ENCODE measurements at regions not wholly inside any gene's neighbourhood (a gene's known extent, or its start where the extent isn't known, plus 50 kb on each side); places are given as distances from the start of the nearest gene placed in this dataset.

- Histone ChIP-seq H3K9me3 (replicated peaks; ENCODE audit: insufficient read depth, low read length) (no peaks in the 10 kb centered on the region), H3K27ac (ENCODE audit: low read length) (no peak overlapping the region), H3K79me2 (ENCODE audit: low read length) (no peaks in the 10 kb centered on the region), H2AFZ (ENCODE audit: low read length) (no peak overlapping the region), H3F3A (ENCODE audit: insufficient read depth, low read length) (no peaks in the 10 kb centered on the region), H3K4me1 (ENCODE audit: low read length) (no peaks in the 10 kb centered on the region), H3K4me3 (ENCODE audit: low read length) (no peak overlapping the region), H3K9ac (ENCODE audit: low read length) (no peak overlapping the region), H3K4me2 (ENCODE audit: low read depth, low read length) (no peak overlapping the region), H3K9me2 (replicated peaks; ENCODE audit: insufficient read depth, low read length) (no peaks in the 10 kb centered on the region), H3K36me3 (replicated peaks; ENCODE audit: insufficient read depth, low read length) (no peaks in the 10 kb centered on the region), H3K27me3 (replicated peaks; ENCODE audit: insufficient read depth, low read length) (no peaks in the 10 kb centered on the region), H4K20me1 (ENCODE audit: insufficient read depth, low read length) (no peaks in the 10 kb centered on the region)
- no peak for TF ChIP-seq EZH2phosphoT487 (IDR thresholded peaks at IDR 0.05; ENCODE audit: low read length)
- no peak for TF ChIP-seq EZH2 (optimal IDR thresholded peaks at IDR 0.05; ENCODE audit: low read depth, low read length)
- TF ChIP-seq CTCF (IDR thresholded peaks at IDR 0.05; ENCODE audit: low read length) = no peak
- no peak for DNase-seq
These were observed 114.5 kb upstream of the SLC1A3 start for GRCh38 chr5:36491856-36492255.

- H3K79me2 ChIP-seq (ENCODE audit: low read length) = no peaks in the 10 kb centered on the region
- no peaks in the 10 kb centered on the region for H3K9me3 ChIP-seq (replicated peaks; ENCODE audit: insufficient read depth, low read length)
- H3F3A ChIP-seq (ENCODE audit: insufficient read depth, low read length) = no peaks in the 10 kb centered on the region
- H3K27me3 ChIP-seq (replicated peaks; ENCODE audit: insufficient read depth, low read length) = no peaks in the 10 kb centered on the region
- H3K27ac ChIP-seq (ENCODE audit: low read length) = no peak overlapping the region
- no peak for DNase-seq
- H2AFZ ChIP-seq (ENCODE audit: low read length) = no peak overlapping the region
- no peaks in the 10 kb centered on the region for H3K9me2 ChIP-seq (replicated peaks; ENCODE audit: insufficient read depth, low read length)
- no peak overlapping the region for H3K4me2 ChIP-seq (ENCODE audit: low read depth, low read length)
- no peak for TF ChIP-seq EZH2 (optimal IDR thresholded peaks at IDR 0.05; ENCODE audit: low read depth, low read length)
- H4K20me1 ChIP-seq (ENCODE audit: insufficient read depth, low read length) = no peaks in the 10 kb centered on the region
- no peaks in the 10 kb centered on the region for H3K4me1 ChIP-seq (ENCODE audit: low read length)
- H3K36me3 ChIP-seq (replicated peaks; ENCODE audit: insufficient read depth, low read length) = no peaks in the 10 kb centered on the region
- H3K9ac ChIP-seq (ENCODE audit: low read length) = no peak overlapping the region
- H3K4me3 ChIP-seq (ENCODE audit: low read length) = no peak overlapping the region
These were observed 113.3 kb upstream of the SLC1A3 start for GRCh38 chr5:36492984-36493654.

GRCh38 chr5:36494028-36494427, 112.4 kb upstream of the SLC1A3 start:
- no peak overlapping the region for H2AFZ ChIP-seq (ENCODE audit: low read length)
- no peak overlapping the region for H3K4me2 ChIP-seq (ENCODE audit: low read depth, low read length)
- no peak overlapping the region for H3K9ac ChIP-seq (ENCODE audit: low read length)
- no peaks in the 10 kb centered on the region for H3K27me3 ChIP-seq (replicated peaks; ENCODE audit: insufficient read depth, low read length)
- no peak for DNase-seq
- H3K4me1 ChIP-seq (ENCODE audit: low read length) = no peaks in the 10 kb centered on the region
- no peaks in the 10 kb centered on the region for H3K9me3 ChIP-seq (replicated peaks; ENCODE audit: insufficient read depth, low read length)
- no peaks in the 10 kb centered on the region for H3F3A ChIP-seq (ENCODE audit: insufficient read depth, low read length)
- no peak overlapping the region for H3K27ac ChIP-seq (ENCODE audit: low read length)
- no peaks in the 10 kb centered on the region for H3K9me2 ChIP-seq (replicated peaks; ENCODE audit: insufficient read depth, low read length)
- H3K4me3 ChIP-seq (ENCODE audit: low read length) = no peak overlapping the region
- no peak for TF ChIP-seq EZH2phosphoT487 (IDR thresholded peaks at IDR 0.05; ENCODE audit: low read length)
- TF ChIP-seq CTCF (IDR thresholded peaks at IDR 0.05; ENCODE audit: low read length) = no peak
- no peaks in the 10 kb centered on the region for H3K36me3 ChIP-seq (replicated peaks; ENCODE audit: insufficient read depth, low read length)
- H3K79me2 ChIP-seq (ENCODE audit: low read length) = no peaks in the 10 kb centered on the region
- H4K20me1 ChIP-seq (ENCODE audit: insufficient read depth, low read length) = no peaks in the 10 kb centered on the region

GRCh38 chr5:36494841-36495601, 111.4 kb upstream of the SLC1A3 start:
- TF ChIP-seq EZH2phosphoT487 (IDR thresholded peaks at IDR 0.05; ENCODE audit: low read length) (no peak), EZH2 (optimal IDR thresholded peaks at IDR 0.05; ENCODE audit: low read depth, low read length) (no peak), CTCF (IDR thresholded peaks at IDR 0.05; ENCODE audit: low read length) (no peak)
- Histone ChIP-seq H3F3A (ENCODE audit: insufficient read depth, low read length) (no peaks in the 10 kb centered on the region), H3K9ac (ENCODE audit: low read length) (no peak overlapping the region), H3K27ac (ENCODE audit: low read length) (no peak overlapping the region), H3K4me2 (ENCODE audit: low read depth, low read length) (no peak overlapping the region), H3K79me2 (ENCODE audit: low read length) (no peaks in the 10 kb centered on the region), H3K4me3 (ENCODE audit: low read length) (no peak overlapping the region), H2AFZ (ENCODE audit: low read length) (no peak overlapping the region), H3K27me3 (replicated peaks; ENCODE audit: insufficient read depth, low read length) (no peaks in the 10 kb centered on the region), H3K4me1 (ENCODE audit: low read length) (no peaks in the 10 kb centered on the region), H3K36me3 (replicated peaks; ENCODE audit: insufficient read depth, low read length) (no peaks in the 10 kb centered on the region), H3K9me3 (replicated peaks; ENCODE audit: insufficient read depth, low read length) (no peaks in the 10 kb centered on the region), H4K20me1 (ENCODE audit: insufficient read depth, low read length) (no peaks in the 10 kb centered on the region), H3K9me2 (replicated peaks; ENCODE audit: insufficient read depth, low read length) (no peaks in the 10 kb centered on the region)
- DNase-seq = no peak
